ENCODE measurements at regions not wholly inside any gene's neighbourhood (a gene's known extent, or its start where the extent isn't known, plus 50 kb on each side); places are given as distances from the start of the nearest gene placed in this dataset.

DNA sequence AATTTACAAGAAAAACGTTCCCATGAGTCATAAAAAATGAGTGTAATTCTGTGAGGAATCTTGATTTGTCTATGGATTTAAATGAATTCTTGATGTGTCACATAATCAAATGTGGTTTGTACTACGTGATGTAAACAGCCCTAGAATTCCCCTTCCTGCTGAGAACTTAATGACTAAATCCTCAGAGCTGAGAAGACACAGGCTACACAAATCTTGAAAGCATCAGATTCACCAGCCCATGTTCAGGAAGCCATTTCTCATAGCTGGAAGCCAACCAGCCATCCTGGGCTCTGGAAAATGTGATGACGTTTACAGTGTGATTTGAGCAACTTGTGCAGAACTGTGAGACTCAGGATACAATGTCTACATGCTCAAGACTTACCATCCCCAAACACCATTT lies 193.7 kb upstream of the MME start:
- TF ChIP-seq CTCF (IDR thresholded peaks at IDR 0.05; ENCODE audit: borderline replicate concordance, extremely low read depth, low read length, poor library complexity, severe bottlenecking) (no peak), EZH2 (IDR thresholded peaks at IDR 0.05; ENCODE audit: borderline replicate concordance, low read depth, low read length, severe bottlenecking) (no peak)
